ENCODE measurements at regions not wholly inside any gene's neighbourhood (a gene's known extent, or its start where the extent isn't known, plus 50 kb on each side); places are given as distances from the start of the nearest gene placed in this dataset.

GRCh38 chr2:104664672-104665071 is 189.2 kb upstream of the POU3F3 start:
- TF ChIP-seq CTCF (IDR thresholded peaks at IDR 0.05; ENCODE audit: low read length) = no peak
- no peak for TF ChIP-seq EZH2 (optimal IDR thresholded peaks at IDR 0.05; ENCODE audit: low read depth, low read length)

Data from MM.1S (cell line).